Endothelial cell of umbilical vein (primary cell): ENCODE measurements at regions not wholly inside any gene's neighbourhood (a gene's known extent, or its start where the extent isn't known, plus 50 kb on each side); places are given as distances from the start of the nearest gene placed in this dataset.

Source experiments
- EZH2 ChIP-seq: IDR thresholded peaks from 2 replicates; pipeline ENCODE4 v1.6.1; 2012; ENCODE audit warnings: borderline replicate concordance, low read depth, mild to moderate bottlenecking, moderate library complexity, low read length, inconsistent platforms; ENCODE audit not compliant: severe bottlenecking
- GATA2 ChIP-seq: IDR thresholded peaks from 2 replicates; pipeline ENCODE4 v1.7.0; 2011; ENCODE audit warnings: low read depth, mild to moderate bottlenecking, moderate library complexity, mixed read lengths, low read length; ENCODE audit not compliant: insufficient read length, insufficient read depth
- MYC ChIP-seq: IDR thresholded peaks from one replicate; pipeline ENCODE4 v1.6.1; 2011; ENCODE audit warnings: mild to moderate bottlenecking, low read depth, low read length
- POLR2A ChIP-seq: IDR thresholded peaks from 2 replicates; pipeline ENCODE4 v1.6.1; 2012; ENCODE audit warnings: low read depth, mild to moderate bottlenecking, control low read depth, low read length
- POLR2AphosphoS5 ChIP-seq: IDR thresholded peaks from 2 replicates; pipeline ENCODE4 v1.6.1; 2012; ENCODE audit warnings: low read depth, mild to moderate bottlenecking, control low read depth, low read length, moderate library complexity; ENCODE audit not compliant: insufficient read depth
- TF ChIP-seq, protein P1 (sequence below), 2 donors: IDR thresholded peaks; 1 replicate in 1 of 2; 2 replicates in 1 of 2; pipeline ENCODE4 v1.5.1; 2011; ENCODE audit warnings: low read length in 2 of 2, mild to moderate bottlenecking in 2 of 2, moderate library complexity in 2 of 2, control low read depth in 1 of 2, inconsistent platforms in 1 of 2, low read depth in 1 of 2; ENCODE audit not compliant: insufficient read depth in 1 of 2; ENCODE audit errors: extremely low read depth in 1 of 2

DNA sequence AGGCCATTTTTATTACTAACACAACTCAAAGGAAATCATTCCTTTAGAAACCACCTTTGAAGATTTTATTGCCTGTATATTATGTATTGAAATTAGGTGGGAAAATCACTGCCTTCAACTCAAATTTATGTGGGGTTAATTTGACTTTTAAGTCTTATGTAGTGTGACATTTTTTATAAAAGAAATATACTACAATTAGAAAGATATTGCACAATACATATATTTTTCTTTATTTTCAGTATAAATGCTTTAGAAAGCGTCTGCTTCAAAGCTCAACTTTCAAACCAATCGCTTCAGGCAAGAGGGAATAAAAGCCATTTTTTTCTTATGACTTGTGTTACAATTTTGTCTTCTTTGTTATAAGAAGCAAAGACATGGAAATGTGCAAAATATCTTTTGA, 337.4 kb upstream of the ZWINT start:
- TF ChIP-seq EZH2 (no peak), MYC (no peak), POLR2A (no peak), POLR2AphosphoS5 (no peak), GATA2 (no peak)
- TF ChIP-seq, protein P1, sequence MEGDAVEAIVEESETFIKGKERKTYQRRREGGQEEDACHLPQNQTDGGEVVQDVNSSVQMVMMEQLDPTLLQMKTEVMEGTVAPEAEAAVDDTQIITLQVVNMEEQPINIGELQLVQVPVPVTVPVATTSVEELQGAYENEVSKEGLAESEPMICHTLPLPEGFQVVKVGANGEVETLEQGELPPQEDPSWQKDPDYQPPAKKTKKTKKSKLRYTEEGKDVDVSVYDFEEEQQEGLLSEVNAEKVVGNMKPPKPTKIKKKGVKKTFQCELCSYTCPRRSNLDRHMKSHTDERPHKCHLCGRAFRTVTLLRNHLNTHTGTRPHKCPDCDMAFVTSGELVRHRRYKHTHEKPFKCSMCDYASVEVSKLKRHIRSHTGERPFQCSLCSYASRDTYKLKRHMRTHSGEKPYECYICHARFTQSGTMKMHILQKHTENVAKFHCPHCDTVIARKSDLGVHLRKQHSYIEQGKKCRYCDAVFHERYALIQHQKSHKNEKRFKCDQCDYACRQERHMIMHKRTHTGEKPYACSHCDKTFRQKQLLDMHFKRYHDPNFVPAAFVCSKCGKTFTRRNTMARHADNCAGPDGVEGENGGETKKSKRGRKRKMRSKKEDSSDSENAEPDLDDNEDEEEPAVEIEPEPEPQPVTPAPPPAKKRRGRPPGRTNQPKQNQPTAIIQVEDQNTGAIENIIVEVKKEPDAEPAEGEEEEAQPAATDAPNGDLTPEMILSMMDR (IDR thresholded peaks at IDR 0.05; ENCODE audit: extremely low read depth in 1 of 2, insufficient read depth in 1 of 2, low read depth in 1 of 2, low read length in 2 of 2): no peak
